Anterior cingulate cortex (tissue), 58 donors: ENCODE measurements at regions not wholly inside any gene's neighbourhood (a gene's known extent, or its start where the extent isn't known, plus 50 kb on each side); places are given as distances from the start of the nearest gene placed in this dataset.

Source experiments
- DNase-seq, 58 donors: peaks; one replicate each; lab custom pipeline; 2025; lab: John Stamatoyannopoulos, UW

GRCh38 chr2:177114712-177115111 lies 97.9 kb upstream of the HNRNPA3 start:
- DNase-seq: no peak

GRCh38 chr2:177117755-177118154 lies 94.8 kb upstream of the HNRNPA3 start:
- DNase-seq: no peak

- DNase-seq: no peak
These were observed 94.0 kb upstream of the HNRNPA3 start for GRCh38 chr2:177118636-177119035.

GRCh38 chr2:177119099-177119498 lies 93.5 kb upstream of the HNRNPA3 start:
- DNase-seq: no peak

- no peak for DNase-seq
These were observed 89.5 kb upstream of the HNRNPA3 start for GRCh38 chr2:177123048-177123447.

GRCh38 chr2:177124371-177124770 lies 88.2 kb upstream of the HNRNPA3 start:
- no peak for DNase-seq

- DNase-seq: no peak
These were observed 84.8 kb upstream of the HNRNPA3 start for GRCh38 chr2:177127821-177128220.

- DNase-seq: no peak
These were observed 83.0 kb upstream of the HNRNPA3 start for GRCh38 chr2:177129610-177130009.

- no peak for DNase-seq
These were observed 80.7 kb upstream of the HNRNPA3 start for GRCh38 chr2:177131858-177132257.

GRCh38 chr2:177138823-177139222 lies 73.8 kb upstream of the HNRNPA3 start:
- DNase-seq: no peak

GRCh38 chr2:177141866-177142265 lies 70.7 kb upstream of the HNRNPA3 start:
- DNase-seq: no peak

- peak in 2 of 58 donors; percentile 4 to 22 for DNase-seq
These were observed 69.2 kb upstream of the HNRNPA3 start for GRCh38 chr2:177143444-177143843.

- DNase-seq: peak in 3 of 58 donors; percentile 6 to 55 (median 8)
These were observed 65.4 kb upstream of the HNRNPA3 start for GRCh38 chr2:177147093-177147694.

- DNase-seq: no peak
These were observed 64.7 kb upstream of the HNRNPA3 start for GRCh38 chr2:177147834-177148445.

GRCh38 chr2:177148477-177149154 lies 64.0 kb upstream of the HNRNPA3 start:
- peak in 53 of 58 donors; percentile 5 to 71 (median 38) for DNase-seq

- no peak for DNase-seq
These were observed 63.5 kb upstream of the HNRNPA3 start for GRCh38 chr2:177149155-177149503.

- no peak for DNase-seq
These were observed 58.8 kb upstream of the HNRNPA3 start for GRCh38 chr2:177153805-177154204.

- no peak for DNase-seq
These were observed 57.8 kb upstream of the HNRNPA3 start for GRCh38 chr2:177154809-177155208.

GRCh38 chr2:177155631-177156030 lies 57.0 kb upstream of the HNRNPA3 start:
- DNase-seq: no peak

GRCh38 chr2:177161741-177162460 lies 50.7 kb upstream of the HNRNPA3 start:
- peak in 5 of 58 donors; percentile 6 to 20 (median 11) for DNase-seq
